Lung microvascular endothelial cell (primary cell): ENCODE measurements at regions not wholly inside any gene's neighbourhood (a gene's known extent, or its start where the extent isn't known, plus 50 kb on each side); places are given as distances from the start of the nearest gene placed in this dataset.

ENCODE experiments used
- DNase-seq, 2 donors: peaks; one replicate each; pipeline versions ENCODE4 v3.0.0 to v3.0.0-alpha.2; 2010; ENCODE audit warnings: low read depth in 2 of 2

- peak; percentile 81 to 86 for DNase-seq
These were observed 54.7 kb upstream of the SYPL1 start for GRCh38 chr7:106166651-106167342.

DNA sequence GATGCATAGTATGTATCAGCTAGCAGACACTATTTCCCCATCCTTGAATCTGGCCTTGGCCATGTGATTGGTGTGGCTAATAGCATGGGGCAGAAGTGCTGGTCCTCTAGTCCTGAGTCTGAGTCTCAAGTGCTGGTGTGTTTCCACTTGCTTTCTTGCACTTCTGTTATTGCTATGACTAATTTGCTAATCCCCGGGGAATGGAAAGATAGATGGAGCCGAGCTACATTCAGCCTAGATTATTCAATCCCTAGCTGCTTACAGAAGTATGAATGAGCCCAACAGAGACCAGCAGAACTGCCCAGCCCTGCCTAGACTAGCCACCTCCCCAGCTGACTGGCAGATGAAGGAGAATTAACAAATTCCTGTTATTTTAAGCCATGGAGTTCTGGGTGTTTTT is 53.2 kb upstream of the SYPL1 start:
- no peak for DNase-seq

DNA sequence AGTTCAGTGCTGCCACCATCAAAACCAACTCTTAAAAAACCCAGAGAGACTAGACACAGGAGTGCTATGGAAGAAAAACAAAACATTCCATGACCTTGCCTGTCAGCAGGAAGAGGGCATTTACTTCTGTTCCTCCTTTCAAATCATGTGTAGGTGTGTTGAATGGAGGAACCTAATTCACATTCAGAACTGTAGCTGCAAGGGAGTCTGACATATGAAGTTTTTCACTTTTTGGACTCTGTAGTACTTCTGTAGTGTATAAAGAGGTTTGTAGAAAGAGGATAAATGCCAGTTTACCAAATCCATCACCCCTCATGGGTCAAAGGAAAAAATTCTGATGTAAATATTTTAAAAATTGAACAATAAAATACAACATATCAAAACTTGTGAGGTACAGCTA is 51.1 kb upstream of the SYPL1 start:
- no peak for DNase-seq
